GM21390 (cell line): ENCODE measurements at regions not wholly inside any gene's neighbourhood (a gene's known extent, or its start where the extent isn't known, plus 50 kb on each side); places are given as distances from the start of the nearest gene placed in this dataset.
A peak's percentile ranks its signal among the peaks of the same experiment; 100 is the strongest.
"Not testable (repeated sequence)": the region's sequence is repeated elsewhere in the genome, so short reads cannot be mapped to it uniquely, and the experiment has no call there.

Experiments used
- ATAC-seq: cut with Tn5 transposase; IDR thresholded peaks from one replicate; pipeline ENCODE4 v1.9.1; 2021; ENCODE audit not compliant: unreplicated experiment

GRCh38 chr18:38771620-38772019, 1206.0 kb upstream of the CELF4 start:
- ATAC-seq: not testable (repeated sequence)

GRCh38 chr18:38768504-38768903, 1202.9 kb upstream of the CELF4 start:
- ATAC-seq: no peak

GRCh38 chr18:38759457-38759856, 1193.9 kb upstream of the CELF4 start:
- no peak for ATAC-seq

- ATAC-seq: no peak
These were observed 1190.8 kb upstream of the CELF4 start for GRCh38 chr18:38756436-38756835.

- ATAC-seq: peak; percentile 49
These were observed 1186.8 kb upstream of the CELF4 start for GRCh38 chr18:38752430-38752829.

GRCh38 chr18:38751898-38752297, 1186.3 kb upstream of the CELF4 start:
- ATAC-seq: no peak

GRCh38 chr18:38751211-38751610, 1185.6 kb upstream of the CELF4 start:
- ATAC-seq: no peak

- ATAC-seq: no peak
These were observed 1185.2 kb upstream of the CELF4 start for GRCh38 chr18:38750751-38751150.

GRCh38 chr18:38747153-38747552, 1181.6 kb upstream of the CELF4 start:
- no peak for ATAC-seq

GRCh38 chr18:38720181-38720580, 1154.6 kb upstream of the CELF4 start:
- ATAC-seq: not testable (repeated sequence)

GRCh38 chr18:38718365-38718901, 1152.8 kb upstream of the CELF4 start:
- ATAC-seq: no peak

GRCh38 chr18:38709122-38709521, 1143.5 kb upstream of the CELF4 start:
- ATAC-seq: no peak

- no peak for ATAC-seq
These were observed 1140.8 kb upstream of the CELF4 start for GRCh38 chr18:38706373-38706772.

GRCh38 chr18:38698088-38698487, 1132.5 kb upstream of the CELF4 start:
- no peak for ATAC-seq

GRCh38 chr18:38695559-38696280, 1130.1 kb upstream of the CELF4 start:
- ATAC-seq: no peak

- ATAC-seq: no peak
These were observed 1127.5 kb upstream of the CELF4 start for GRCh38 chr18:38693104-38693503.

- ATAC-seq: no peak
These were observed 1125.0 kb upstream of the CELF4 start for GRCh38 chr18:38690626-38691025.

- ATAC-seq: no peak
These were observed 1122.8 kb upstream of the CELF4 start for GRCh38 chr18:38688416-38688815.

GRCh38 chr18:38670486-38670885, 1104.9 kb upstream of the CELF4 start:
- no peak for ATAC-seq

GRCh38 chr18:38664929-38665328, 1099.3 kb upstream of the CELF4 start:
- ATAC-seq: no peak

GRCh38 chr18:38663682-38664081, 1098.1 kb upstream of the CELF4 start:
- ATAC-seq: no peak

- ATAC-seq: no peak
These were observed 1097.7 kb upstream of the CELF4 start for GRCh38 chr18:38663270-38663669.

- ATAC-seq: no peak
These were observed 1089.3 kb upstream of the CELF4 start for GRCh38 chr18:38654946-38655345.
